ENCODE measurements at regions not wholly inside any gene's neighbourhood (a gene's known extent, or its start where the extent isn't known, plus 50 kb on each side); places are given as distances from the start of the nearest gene placed in this dataset.

GRCh38 chr14:42992930-42993329 lies 1386.3 kb downstream of the LRFN5 start:
- Histone ChIP-seq H3K27me3 (ENCODE audit: insufficient read depth) (no peaks in the 10 kb centered on the region), H3K4me3 (no peak overlapping the region), H3K79me2 (replicated peaks; ENCODE audit: insufficient read depth) (no peaks in the 10 kb centered on the region), H3K4me2 (no peak overlapping the region), H3K4me1 (ENCODE audit: insufficient read depth) (no peaks in the 10 kb centered on the region), H3K36me3 (ENCODE audit: insufficient read depth) (no peaks in the 10 kb centered on the region), H3K9me2 (ENCODE audit: insufficient read depth) (no peaks in the 10 kb centered on the region; the same call in 1 of the 2 replicates), H3K27ac (ENCODE audit: low read depth) (no peak overlapping the region), H3F3A (replicated peaks; ENCODE audit: low read depth) (no peaks in the 10 kb centered on the region), H2AFZ (no peak overlapping the region), H4K20me1 (replicated peaks; ENCODE audit: insufficient read depth) (no peaks in the 10 kb centered on the region)
- Mint-ChIP-seq H3K9me3 (peaks cover 11% of the 10 kb centered on the region), H3K27me3 (ENCODE audit: insufficient read depth, low read depth, poor library complexity) (no peaks in the 10 kb centered on the region), H3K36me3 (ENCODE audit: low read depth) (peaks cover 8% of the 10 kb centered on the region; the same call in 2 of the 3 replicates), H3K4me1 (no peaks in the 10 kb centered on the region), H3K27ac (no peak overlapping the region), H3K4me3 (no peak overlapping the region)
- TF ChIP-seq CREB1 (CRISPR knock-in tag; IDR thresholded peaks at IDR 0.05; ENCODE audit: low read depth) (no peak), EZH2phosphoT487 (IDR thresholded peaks at IDR 0.05; ENCODE audit: unreplicated experiment) (no peak), JUNB (IDR thresholded peaks at IDR 0.05; ENCODE audit: unreplicated experiment) (no peak), ETS1 (IDR thresholded peaks at IDR 0.05) (no peak), EZH2 (IDR thresholded peaks at IDR 0.05; ENCODE audit: low read depth, unreplicated experiment) (no peak), CTCF (conservative IDR thresholded peaks at IDR 0.05; ENCODE audit: low read depth in 2 of 2) (no peak), ZNF331 (CRISPR knock-in tag; IDR thresholded peaks at IDR 0.05; ENCODE audit: low read depth) (no peak), ZNF462 (CRISPR knock-in tag; IDR thresholded peaks at IDR 0.05) (no peak), STAT1 (IDR thresholded peaks at IDR 0.05; ENCODE audit: unreplicated experiment) (no peak), NANOG (IDR thresholded peaks at IDR 0.05; ENCODE audit: borderline replicate concordance) (no peak), REST (IDR thresholded peaks at IDR 0.05; ENCODE audit: unreplicated experiment) (no peak)
- DNase-seq (ENCODE audit: low spot score) (no peak), ATAC-seq (no peak)

Data from GM23338 (cell line).